Activated CD8-positive, alpha-beta memory T cell treated with anti-CD3 and anti-CD28 coated beads, Interleukin-2, amount 50 U/mL, for 48 hours (primary cell): ENCODE measurements at regions not wholly inside any gene's neighbourhood (a gene's known extent, or its start where the extent isn't known, plus 50 kb on each side); places are given as distances from the start of the nearest gene placed in this dataset.

Experiments used
- DNase-seq: peaks from one replicate; pipeline ENCODE4 v3.0.0-alpha.2; 2020

DNA sequence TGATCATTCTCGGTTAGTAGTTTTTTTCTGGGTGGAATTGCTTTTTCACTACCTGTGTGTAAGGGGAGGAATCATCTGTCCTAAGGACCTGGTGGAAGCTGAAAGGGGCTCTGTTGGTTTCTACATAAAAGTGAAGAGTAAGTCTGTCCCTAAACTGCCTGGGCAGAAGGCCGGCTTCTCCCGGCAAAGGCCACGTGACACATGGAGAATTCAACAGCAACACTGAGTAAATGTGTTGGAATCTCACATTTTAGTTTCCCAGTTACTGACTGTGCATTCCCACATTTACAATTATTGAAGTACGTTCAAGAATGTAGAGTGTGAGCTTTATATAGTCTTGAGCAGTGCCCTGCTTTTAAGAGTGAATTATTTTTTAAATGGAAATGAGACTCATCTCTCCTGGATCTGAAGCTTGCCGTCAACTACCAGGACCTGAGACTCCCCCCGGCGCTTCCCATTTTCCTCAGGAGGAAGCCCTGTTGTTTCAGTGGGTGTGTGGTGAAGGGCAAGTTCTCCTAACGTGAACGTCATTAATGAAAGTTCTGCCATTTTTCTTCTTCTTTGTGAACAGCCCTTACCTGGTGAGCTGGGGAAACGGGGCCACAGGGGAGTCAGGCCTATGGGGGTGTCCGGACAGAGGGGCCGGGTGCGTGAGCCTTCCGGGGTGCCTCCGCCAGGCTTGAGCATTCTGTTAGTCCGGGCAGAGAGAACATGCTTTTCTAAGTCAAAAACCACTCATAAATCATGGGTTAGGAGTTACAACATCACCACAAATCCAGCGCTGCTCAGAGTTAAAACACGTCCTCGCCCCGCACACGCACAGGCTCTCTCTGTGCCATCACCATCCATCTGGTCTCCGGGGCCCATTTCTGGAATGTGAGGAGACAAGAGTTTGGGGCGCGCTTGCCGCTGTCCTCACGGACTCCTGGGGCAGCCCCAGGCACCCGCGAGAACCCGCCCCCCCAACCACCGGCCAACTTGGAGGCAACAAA is 56.6 kb upstream of the SMOC2 start:
- DNase-seq: no peak

DNA sequence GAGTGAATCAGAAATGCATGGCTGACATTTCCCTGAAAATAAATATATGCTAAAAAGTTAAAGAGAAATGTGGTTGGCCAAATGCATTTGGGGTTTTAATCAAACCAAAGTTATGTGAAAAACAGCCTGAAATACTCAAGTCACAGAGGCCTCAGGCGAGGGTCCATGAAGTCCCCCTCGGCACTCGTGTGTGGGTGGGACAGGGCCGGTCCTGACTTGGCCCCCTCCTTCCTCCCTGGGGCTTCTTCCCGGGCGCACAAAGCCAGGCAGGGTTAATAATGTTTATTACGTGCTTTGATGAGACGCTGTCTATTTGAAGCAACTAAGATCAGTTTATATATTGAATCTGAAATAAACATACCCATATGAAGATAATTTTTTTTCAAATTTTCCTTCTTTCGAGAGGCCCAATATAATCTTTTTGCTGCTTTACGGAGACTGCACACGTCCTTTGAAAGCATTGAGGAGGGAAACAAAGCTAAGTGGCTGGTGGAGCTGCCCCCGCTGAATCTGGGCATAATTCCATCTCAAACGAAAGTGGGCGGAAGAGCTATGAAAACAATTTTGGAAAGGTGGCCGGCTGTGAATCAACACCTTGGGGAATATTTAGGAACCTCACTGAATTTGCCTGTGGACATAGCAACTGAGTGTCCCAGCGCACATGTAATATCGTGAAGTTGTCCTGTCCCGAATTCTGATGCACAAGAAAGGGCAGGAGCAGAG is 55.8 kb upstream of the SMOC2 start:
- DNase-seq: no peak

DNA sequence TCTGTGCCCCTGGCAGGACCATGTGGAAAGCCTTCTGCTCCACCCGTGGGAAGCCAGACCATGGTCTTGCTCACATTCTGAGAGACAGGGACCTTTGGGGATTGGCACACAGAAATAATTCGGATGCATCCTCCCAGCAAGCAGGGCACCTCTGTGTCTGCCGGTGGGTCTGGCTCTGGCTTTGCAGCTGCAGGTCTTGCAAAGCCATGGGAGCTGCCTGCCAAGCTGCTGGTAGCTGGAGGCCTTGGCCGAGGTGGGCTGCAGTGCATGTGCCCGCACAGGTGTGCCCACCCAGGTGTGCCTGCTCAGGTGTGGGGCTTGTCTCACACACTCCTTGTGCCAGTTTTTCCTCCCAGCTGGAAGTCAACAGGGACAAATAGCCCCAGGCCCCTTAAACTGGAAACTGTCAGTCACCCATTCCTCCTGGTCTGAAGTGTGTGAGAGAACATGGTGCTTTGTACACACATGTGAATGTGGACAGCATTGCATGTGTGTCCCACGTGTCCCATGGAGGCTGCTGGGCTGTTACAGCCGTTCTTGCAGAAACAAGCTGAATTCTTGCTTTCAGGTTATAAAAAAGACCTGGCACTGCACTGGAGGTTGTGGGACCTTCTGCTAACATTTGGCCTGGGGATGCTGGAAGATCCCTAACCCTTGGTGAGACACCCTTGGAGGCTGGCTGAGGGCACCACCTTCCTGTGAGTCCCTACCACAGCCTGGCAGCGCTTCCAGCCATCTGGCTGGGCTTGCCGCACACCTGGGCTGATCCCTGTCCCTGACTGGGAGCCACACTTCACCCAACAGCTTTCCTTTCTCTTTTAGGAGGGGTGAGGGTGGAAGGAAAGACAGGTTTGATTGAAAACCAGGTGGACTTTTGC is 54.9 kb upstream of the SMOC2 start:
- no peak for DNase-seq

GRCh38 chr6:168386973-168387372 is 54.0 kb upstream of the SMOC2 start:
- DNase-seq: no peak

DNA sequence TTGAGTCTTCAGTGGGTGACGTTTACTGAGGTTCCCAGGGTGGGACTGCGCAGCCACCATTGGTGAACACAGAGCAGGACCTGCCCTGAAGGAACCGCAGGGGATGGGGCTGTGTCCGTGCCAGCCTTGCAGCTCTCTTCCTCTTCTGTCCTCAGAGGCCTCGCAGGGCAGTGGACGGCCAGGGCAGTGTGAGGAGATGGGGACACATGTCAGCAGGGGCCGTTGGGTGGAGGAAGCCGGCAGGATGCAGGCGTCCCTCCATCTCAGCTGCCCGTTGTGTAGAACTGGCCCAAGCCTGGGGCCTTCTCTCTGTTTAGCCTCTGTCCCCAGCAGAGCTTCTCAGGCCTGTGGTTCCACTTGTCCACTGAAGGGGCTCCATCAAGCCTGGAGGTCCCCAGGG is 53.6 kb upstream of the SMOC2 start:
- no peak for DNase-seq

DNA sequence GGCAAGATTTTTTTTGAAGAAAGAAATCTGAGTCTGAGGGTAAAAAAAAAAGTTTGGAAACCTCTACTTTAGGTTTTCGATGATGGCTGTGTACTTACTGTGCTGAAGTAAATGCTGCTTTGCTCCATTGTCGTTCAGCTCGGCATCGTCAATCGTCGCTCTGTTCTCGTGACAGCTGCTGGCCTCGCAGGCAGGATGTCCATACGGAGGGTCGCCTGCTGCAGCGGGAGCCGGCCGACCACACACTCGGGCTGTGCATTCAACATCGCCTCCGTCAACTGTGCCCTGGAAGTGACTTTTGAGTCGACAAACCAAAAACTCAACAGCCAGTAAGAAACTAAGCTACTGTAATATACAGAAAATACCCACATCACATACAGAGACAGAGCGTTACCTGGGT is 53.1 kb upstream of the SMOC2 start:
- no peak for DNase-seq

GRCh38 chr6:168388641-168389633 is 52.0 kb upstream of the SMOC2 start:
- no peak for DNase-seq

DNA sequence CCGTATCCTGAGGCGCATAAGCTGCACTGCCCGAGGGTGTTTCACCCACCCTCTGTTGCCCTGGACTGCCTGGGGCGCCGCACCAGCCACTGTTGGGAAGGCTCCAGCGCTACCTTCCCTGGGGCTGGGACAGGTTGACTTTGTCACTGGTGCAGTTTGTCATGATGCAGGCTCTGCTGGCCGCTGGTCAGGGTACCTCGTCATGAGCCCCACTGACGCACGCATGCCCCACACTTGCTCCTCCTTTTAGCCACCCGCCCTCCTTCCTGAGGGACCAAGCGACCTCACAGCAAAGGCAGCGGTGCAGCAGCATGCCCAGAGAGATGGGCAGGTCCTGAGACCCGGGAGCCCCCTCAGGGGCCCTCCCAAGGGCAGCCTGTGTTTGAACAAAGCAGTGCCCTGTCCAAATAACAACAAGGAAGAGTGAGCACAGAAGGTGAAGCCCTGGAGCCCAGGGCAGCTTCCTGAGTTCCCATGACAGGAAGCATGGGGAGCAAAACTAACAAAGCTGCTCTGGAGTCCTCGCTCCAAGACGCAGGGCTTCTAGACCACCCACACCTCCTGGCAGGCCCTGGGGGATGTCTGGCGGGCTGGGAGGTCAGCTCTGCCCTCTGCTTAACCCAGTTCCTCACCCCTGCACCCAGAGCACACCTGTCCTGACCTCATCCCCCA is 50.1 kb upstream of the SMOC2 start:
- DNase-seq: no peak
